Right atrium auricular region (tissue), 2 donors: ENCODE measurements at regions not wholly inside any gene's neighbourhood (a gene's known extent, or its start where the extent isn't known, plus 50 kb on each side); places are given as distances from the start of the nearest gene placed in this dataset.

Experiments used
- DNase-seq: peaks from one replicate; pipeline ENCODE4 v3.0.0-alpha.2; 2019; ENCODE audit warnings: low spot score
- H3K27ac ChIP-seq, 2 donors: fragments of 200-600 bp; sonication (generic); 1 replicate in 1 of 2; 2 replicates in 1 of 2; pipeline ENCODE4 v1.5.1; 2016 to 2019
- H3K27me3 ChIP-seq, 2 donors: fragments of 200-600 bp; sonication (generic); one replicate each; pipeline versions ENCODE4 v1.5.1 to v1.6.0; 2017 to 2019
- H3K36me3 ChIP-seq: fragments of 200-600 bp; sonication (generic); one replicate; pipeline ENCODE4 v1.5.1; 2016
- H3K4me1 ChIP-seq, 2 donors: fragments of 200-600 bp; sonication (generic); one replicate each; pipeline versions ENCODE4 v1.5.1 to v1.6.0; 2017 to 2019
- H3K4me3 ChIP-seq, 2 donors: fragments of 200-600 bp; sonication (generic); 1 replicate in 1 of 2; 2 replicates in 1 of 2; pipeline ENCODE4 v1.5.1; 2017 to 2019; ENCODE audit warnings: mild to moderate bottlenecking in 1 of 2, moderate library complexity in 1 of 2
- H3K9me3 ChIP-seq, 2 donors: fragments of 200-600 bp; sonication (generic); one replicate each; pipeline ENCODE4 v1.5.1; 2019
- CTCF ChIP-seq, 2 donors: fragments of 200-600 bp; sonication (generic); IDR thresholded peaks; one replicate each; pipeline ENCODE4 v1.5.1; 2019; ENCODE audit warnings: antibody characterized with exemption in 2 of 2

- no peak overlapping the region for H3K4me3 ChIP-seq
- H3K36me3 ChIP-seq = no peaks in the 10 kb centered on the region
- DNase-seq = no peak
- no peak for TF ChIP-seq CTCF (IDR thresholded peaks at IDR 0.05)
- H3K27me3 ChIP-seq = no peaks in the 10 kb centered on the region
- H3K9me3 ChIP-seq = peaks cover 0 to 7% of the 10 kb centered on the region in 2 donors
- H3K27ac ChIP-seq = no peak overlapping the region
- H3K4me1 ChIP-seq = no peaks in the 10 kb centered on the region
Measured at GRCh38 chr15:98383571-98383970, 264.8 kb upstream of the IGF1R start.

- no peak overlapping the region for H3K4me3 ChIP-seq
- H3K27me3 ChIP-seq = no peaks in the 10 kb centered on the region
Measured at GRCh38 chr15:98384328-98385029, 263.9 kb upstream of the IGF1R start.

GRCh38 chr15:98385752-98386381 lies 262.5 kb upstream of the IGF1R start:
- DNase-seq = no peak
- Histone ChIP-seq H3K27ac (no peak overlapping the region), H3K36me3 (no peaks in the 10 kb centered on the region), H3K4me1 (no peaks in the 10 kb centered on the region), H3K27me3 (no peaks in the 10 kb centered on the region), H3K4me3 (no peak overlapping the region), H3K9me3 (no peaks in the 10 kb centered on the region)
- no peak for TF ChIP-seq CTCF (IDR thresholded peaks at IDR 0.05)

More at GRCh38 chr15:98384328-98385029, 263.9 kb upstream of the IGF1R start:
- no peak for DNase-seq
- TF ChIP-seq CTCF (IDR thresholded peaks at IDR 0.05) = no peak
- Histone ChIP-seq H3K36me3 (no peaks in the 10 kb centered on the region), H3K27ac (no peak overlapping the region), H3K9me3 (no peaks in the 10 kb centered on the region), H3K4me1 (no peaks in the 10 kb centered on the region)

GRCh38 chr15:98386561-98386960 lies 261.8 kb upstream of the IGF1R start:
- H3K4me1 ChIP-seq = no peaks in the 10 kb centered on the region
- no peaks in the 10 kb centered on the region for H3K36me3 ChIP-seq
- no peak for DNase-seq
- no peak overlapping the region for H3K4me3 ChIP-seq
- H3K27ac ChIP-seq = no peak overlapping the region
- H3K9me3 ChIP-seq = no peaks in the 10 kb centered on the region
- H3K27me3 ChIP-seq = no peaks in the 10 kb centered on the region
- no peak for TF ChIP-seq CTCF (IDR thresholded peaks at IDR 0.05)

GRCh38 chr15:98387866-98388265 lies 260.5 kb upstream of the IGF1R start:
- H3K36me3 ChIP-seq = no peaks in the 10 kb centered on the region
- H3K27ac ChIP-seq = no peak overlapping the region
- H3K4me3 ChIP-seq = no peak overlapping the region
- no peaks in the 10 kb centered on the region for H3K9me3 ChIP-seq
- TF ChIP-seq CTCF (IDR thresholded peaks at IDR 0.05) = no peak
- H3K27me3 ChIP-seq = no peaks in the 10 kb centered on the region
- no peaks in the 10 kb centered on the region for H3K4me1 ChIP-seq
- no peak for DNase-seq
